ENCODE measurements at regions not wholly inside any gene's neighbourhood (a gene's known extent, or its start where the extent isn't known, plus 50 kb on each side); places are given as distances from the start of the nearest gene placed in this dataset.
"Not testable (repeated sequence)": the region's sequence is repeated elsewhere in the genome, so short reads cannot be mapped to it uniquely, and the experiment has no call there.

- DNase-seq (ENCODE audit: low read depth): peak; percentile 69
Observed at GRCh38 chr12:124070394-124071074, 97.5 kb downstream of the ZNF664 start.

- no peak for DNase-seq (ENCODE audit: low read depth)
Observed at GRCh38 chr12:124071075-124071443, 98.0 kb downstream of the ZNF664 start.

- peak; percentile 72 for DNase-seq (ENCODE audit: low read depth)
Observed at GRCh38 chr12:124073356-124074035, 100.5 kb downstream of the ZNF664 start.

- no peak for DNase-seq (ENCODE audit: low read depth)
Observed at GRCh38 chr12:124075841-124076240, 102.8 kb downstream of the ZNF664 start.

GRCh38 chr12:124077701-124078100 is 104.7 kb downstream of the ZNF664 start:
- DNase-seq (ENCODE audit: low read depth): no peak

GRCh38 chr12:124078800-124079199 is 105.8 kb downstream of the ZNF664 start:
- no peak for DNase-seq (ENCODE audit: low read depth)

- no peak for DNase-seq (ENCODE audit: low read depth)
Observed at GRCh38 chr12:124080649-124081048, 107.6 kb downstream of the ZNF664 start.

GRCh38 chr12:124082012-124082411 is 109.0 kb downstream of the ZNF664 start:
- no peak for DNase-seq (ENCODE audit: low read depth)

GRCh38 chr12:124082687-124083086 is 109.7 kb downstream of the ZNF664 start:
- no peak for DNase-seq (ENCODE audit: low read depth)

- no peak for DNase-seq (ENCODE audit: low read depth)
Observed at GRCh38 chr12:124083708-124084107, 110.7 kb downstream of the ZNF664 start.

- DNase-seq (ENCODE audit: low read depth): no peak
Observed at GRCh38 chr12:124085419-124086296, 112.6 kb downstream of the ZNF664 start.

GRCh38 chr12:124086299-124086898 is 113.4 kb downstream of the ZNF664 start:
- no peak for DNase-seq (ENCODE audit: low read depth)

- DNase-seq (ENCODE audit: low read depth): no peak
Observed at GRCh38 chr12:124087266-124088051, 114.4 kb downstream of the ZNF664 start.

GRCh38 chr12:124088217-124088907 is 115.3 kb downstream of the ZNF664 start:
- DNase-seq (ENCODE audit: low read depth): no peak

GRCh38 chr12:124089181-124089914 is 116.3 kb downstream of the ZNF664 start:
- not testable (repeated sequence) for DNase-seq (ENCODE audit: low read depth)

GRCh38 chr12:124091835-124092234 is 118.8 kb downstream of the ZNF664 start:
- no peak for DNase-seq (ENCODE audit: low read depth)

GRCh38 chr12:124092532-124092931 is 119.5 kb downstream of the ZNF664 start:
- DNase-seq (ENCODE audit: low read depth): not testable (repeated sequence)

GRCh38 chr12:124093297-124093696 is 120.3 kb downstream of the ZNF664 start:
- DNase-seq (ENCODE audit: low read depth): no peak

- no peak for DNase-seq (ENCODE audit: low read depth)
Observed at GRCh38 chr12:124094188-124094587, 121.2 kb downstream of the ZNF664 start.

- DNase-seq (ENCODE audit: low read depth): no peak
Observed at GRCh38 chr12:124094733-124095132, 121.7 kb downstream of the ZNF664 start.
